SU-DHL-6 (cell line): ENCODE measurements at regions not wholly inside any gene's neighbourhood (a gene's known extent, or its start where the extent isn't known, plus 50 kb on each side); places are given as distances from the start of the nearest gene placed in this dataset.

ENCODE experiments used
- H2AFZ ChIP-seq: fragments of 200-600 bp; sonication (generic); 2 replicates; pipeline ENCODE4 v1.6.1; 2014; ENCODE audit warnings: low read depth, mild to moderate bottlenecking, moderate library complexity, mixed read lengths, antibody characterized with exemption, low read length; ENCODE audit not compliant: severe bottlenecking
- H3F3A ChIP-seq: fragments of 200-600 bp; shearing (Covaris generic); 2 replicates; pipeline ENCODE4 v1.6.0; 2016; ENCODE audit warnings: antibody characterized with exemption, mild to moderate bottlenecking; ENCODE audit not compliant: insufficient read depth
- H3K27ac ChIP-seq: fragments of 200-600 bp; sonication (generic); 2 replicates; pipeline ENCODE4 v1.5.1; 2016; ENCODE audit warnings: low read depth, mild to moderate bottlenecking, low read length, moderate library complexity, mixed read lengths
- H3K27me3 ChIP-seq: fragments of 200-600 bp; sonication (generic), shearing (Covaris generic); 2 replicates; pipeline ENCODE4 v1.6.0; 2014; ENCODE audit warnings: mild to moderate bottlenecking, low read length
- H3K36me3 ChIP-seq: fragments of 200-600 bp; sonication (generic); 2 replicates; pipeline ENCODE4 v1.6.1; 2014; ENCODE audit warnings: mild to moderate bottlenecking, low read length, mixed read lengths
- H3K4me2 ChIP-seq: fragments of 300-600, 200-600 bp; shearing (Covaris generic), sonication (generic); 2 replicates; pipeline ENCODE4 v1.6.0; 2014; ENCODE audit warnings: low read length, low read depth, mild to moderate bottlenecking; ENCODE audit not compliant: poor library complexity, severe bottlenecking
- H3K4me3 ChIP-seq: fragments of 200-600 bp; sonication (generic); 2 replicates; pipeline ENCODE4 v1.5.1; 2014; ENCODE audit warnings: antibody characterized with exemption, low read length, mild to moderate bottlenecking, mixed read lengths; ENCODE audit not compliant: insufficient read depth, poor library complexity, severe bottlenecking
- H3K79me2 ChIP-seq: fragments of 200-600 bp; sonication (generic); 2 replicates; pipeline ENCODE4 v1.6.1; 2014; ENCODE audit warnings: mild to moderate bottlenecking, low read length, moderate library complexity; ENCODE audit not compliant: insufficient read depth
- H3K9ac ChIP-seq: fragments of 200-600 bp; sonication (generic); 2 replicates; pipeline ENCODE4 v1.7.0; 2014; ENCODE audit warnings: mild to moderate bottlenecking, low read length
- H3K9me2 ChIP-seq: fragments of 200-600 bp; sonication (generic); replicated peaks from 2 replicates; pipeline ENCODE4 v1.6.1; 2014; ENCODE audit warnings: low read length; ENCODE audit not compliant: insufficient read depth
- H3K9me3 ChIP-seq: fragments of 200-600 bp; sonication (generic); 2 replicates; pipeline ENCODE4 v1.6.1; 2014; ENCODE audit warnings: low read length, mixed read lengths; ENCODE audit not compliant: insufficient read depth
- H4K20me1 ChIP-seq: fragments of 200-600 bp; sonication (generic); 2 replicates; pipeline ENCODE4 v1.6.1; 2014; ENCODE audit warnings: low read depth, mild to moderate bottlenecking, antibody characterized with exemption, low read length, moderate library complexity, mixed read lengths
- EZH2phosphoT487 ChIP-seq: fragments of 200-600 bp; sonication (generic), shearing (Covaris generic); conservative IDR thresholded peaks from 2 replicates; pipeline ENCODE4 v1.6.1; 2018; ENCODE audit warnings: mild to moderate bottlenecking, antibody characterized with exemption, low read length, moderate library complexity, mixed read lengths
- TF ChIP-seq, protein P1 (sequence below): fragments of 200-600 bp; sonication (generic); IDR thresholded peaks from one replicate; pipeline ENCODE4 v1.5.1; 2017; ENCODE audit warnings: antibody characterized with exemption, mild to moderate bottlenecking, low read length, moderate library complexity; ENCODE audit not compliant: insufficient read depth, poor library complexity, severe bottlenecking

DNA sequence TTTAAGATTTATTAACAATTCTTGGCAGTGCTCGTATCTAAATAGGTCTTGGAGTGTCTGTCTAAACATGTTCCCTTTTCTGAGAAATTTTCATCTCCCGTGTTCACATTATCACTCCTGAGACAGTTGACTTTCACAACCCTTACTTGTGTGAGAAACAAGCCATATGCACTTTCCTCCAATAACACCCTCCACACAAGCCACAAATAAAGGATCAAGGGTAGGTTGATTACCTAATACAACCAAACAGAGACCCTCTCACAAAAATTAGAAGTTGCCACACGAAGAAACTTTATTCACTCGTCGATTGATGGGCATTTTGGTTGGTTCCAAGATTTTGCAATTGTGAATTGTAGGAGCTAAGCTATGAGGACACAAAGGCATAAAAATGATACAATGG, 763.9 kb downstream of the TRAM1L1 start:
- Histone ChIP-seq H3F3A (no peaks in the 10 kb centered on the region), H3K4me3 (no peak overlapping the region), H4K20me1 (no peaks in the 10 kb centered on the region), H3K27ac (no peak overlapping the region), H2AFZ (no peak overlapping the region), H3K27me3 (no peaks in the 10 kb centered on the region), H3K4me2 (no peak overlapping the region), H3K79me2 (no peaks in the 10 kb centered on the region), H3K9ac (no peak overlapping the region), H3K9me3 (no peaks in the 10 kb centered on the region), H3K9me2 (no peaks in the 10 kb centered on the region), H3K36me3 (no peaks in the 10 kb centered on the region)
- no peak for TF ChIP-seq EZH2phosphoT487

DNA sequence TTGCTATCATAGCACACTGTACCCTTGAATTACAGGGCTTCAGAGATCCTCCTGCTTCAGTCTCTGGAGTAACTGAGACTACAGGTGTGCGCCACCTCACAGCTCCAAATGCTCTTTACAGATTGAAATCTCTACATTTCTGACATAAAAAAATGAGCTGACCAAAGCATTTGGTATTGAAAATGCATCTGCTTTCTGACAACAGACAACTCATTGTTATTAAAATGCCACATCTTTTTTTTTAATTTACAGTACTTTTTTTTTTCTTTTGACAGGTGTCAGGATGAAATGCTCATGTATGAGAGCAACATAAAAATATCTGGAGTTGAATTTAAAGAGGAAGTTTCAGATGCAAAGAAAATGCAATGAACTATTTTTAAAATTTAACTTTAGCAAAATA, 764.5 kb downstream of the TRAM1L1 start:
- no peak overlapping the region for H3K4me2 ChIP-seq
- no peak overlapping the region for H2AFZ ChIP-seq
- no peak overlapping the region for H3K9ac ChIP-seq
- no peaks in the 10 kb centered on the region for H4K20me1 ChIP-seq
- no peak overlapping the region for H3K27ac ChIP-seq
- no peaks in the 10 kb centered on the region for H3F3A ChIP-seq
- H3K9me2 ChIP-seq, result no peaks in the 10 kb centered on the region
- TF ChIP-seq, protein P1, sequence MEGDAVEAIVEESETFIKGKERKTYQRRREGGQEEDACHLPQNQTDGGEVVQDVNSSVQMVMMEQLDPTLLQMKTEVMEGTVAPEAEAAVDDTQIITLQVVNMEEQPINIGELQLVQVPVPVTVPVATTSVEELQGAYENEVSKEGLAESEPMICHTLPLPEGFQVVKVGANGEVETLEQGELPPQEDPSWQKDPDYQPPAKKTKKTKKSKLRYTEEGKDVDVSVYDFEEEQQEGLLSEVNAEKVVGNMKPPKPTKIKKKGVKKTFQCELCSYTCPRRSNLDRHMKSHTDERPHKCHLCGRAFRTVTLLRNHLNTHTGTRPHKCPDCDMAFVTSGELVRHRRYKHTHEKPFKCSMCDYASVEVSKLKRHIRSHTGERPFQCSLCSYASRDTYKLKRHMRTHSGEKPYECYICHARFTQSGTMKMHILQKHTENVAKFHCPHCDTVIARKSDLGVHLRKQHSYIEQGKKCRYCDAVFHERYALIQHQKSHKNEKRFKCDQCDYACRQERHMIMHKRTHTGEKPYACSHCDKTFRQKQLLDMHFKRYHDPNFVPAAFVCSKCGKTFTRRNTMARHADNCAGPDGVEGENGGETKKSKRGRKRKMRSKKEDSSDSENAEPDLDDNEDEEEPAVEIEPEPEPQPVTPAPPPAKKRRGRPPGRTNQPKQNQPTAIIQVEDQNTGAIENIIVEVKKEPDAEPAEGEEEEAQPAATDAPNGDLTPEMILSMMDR, result no peak
- no peak for TF ChIP-seq EZH2phosphoT487
- no peaks in the 10 kb centered on the region for H3K27me3 ChIP-seq
- no peaks in the 10 kb centered on the region for H3K36me3 ChIP-seq
- no peaks in the 10 kb centered on the region for H3K9me3 ChIP-seq
- no peak overlapping the region for H3K4me3 ChIP-seq
- no peaks in the 10 kb centered on the region for H3K79me2 ChIP-seq

DNA sequence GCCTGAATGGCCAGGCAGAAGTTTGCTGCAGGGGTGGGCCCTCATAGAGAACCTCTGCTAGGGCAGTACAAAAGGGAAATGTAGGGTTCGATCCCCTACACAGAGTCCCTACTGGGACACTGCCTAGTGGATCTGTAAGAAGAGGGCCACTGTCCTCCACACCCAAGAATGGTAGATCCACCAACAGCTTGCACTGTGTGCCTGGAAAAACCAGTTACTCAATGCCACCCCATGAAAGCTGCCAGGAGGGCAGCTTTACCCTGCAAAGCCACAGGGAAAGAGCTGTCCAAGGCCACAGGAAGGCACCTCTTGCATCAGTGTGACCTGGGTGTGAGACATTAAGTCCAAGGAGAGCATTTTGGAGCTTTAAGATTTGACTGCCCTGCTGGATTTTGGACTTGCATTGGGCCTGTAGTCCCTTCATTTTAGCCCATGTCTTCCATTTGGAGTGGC, 781.6 kb downstream of the TRAM1L1 start:
- Histone ChIP-seq H3K9ac (no peak overlapping the region), H4K20me1 (no peaks in the 10 kb centered on the region)

DNA sequence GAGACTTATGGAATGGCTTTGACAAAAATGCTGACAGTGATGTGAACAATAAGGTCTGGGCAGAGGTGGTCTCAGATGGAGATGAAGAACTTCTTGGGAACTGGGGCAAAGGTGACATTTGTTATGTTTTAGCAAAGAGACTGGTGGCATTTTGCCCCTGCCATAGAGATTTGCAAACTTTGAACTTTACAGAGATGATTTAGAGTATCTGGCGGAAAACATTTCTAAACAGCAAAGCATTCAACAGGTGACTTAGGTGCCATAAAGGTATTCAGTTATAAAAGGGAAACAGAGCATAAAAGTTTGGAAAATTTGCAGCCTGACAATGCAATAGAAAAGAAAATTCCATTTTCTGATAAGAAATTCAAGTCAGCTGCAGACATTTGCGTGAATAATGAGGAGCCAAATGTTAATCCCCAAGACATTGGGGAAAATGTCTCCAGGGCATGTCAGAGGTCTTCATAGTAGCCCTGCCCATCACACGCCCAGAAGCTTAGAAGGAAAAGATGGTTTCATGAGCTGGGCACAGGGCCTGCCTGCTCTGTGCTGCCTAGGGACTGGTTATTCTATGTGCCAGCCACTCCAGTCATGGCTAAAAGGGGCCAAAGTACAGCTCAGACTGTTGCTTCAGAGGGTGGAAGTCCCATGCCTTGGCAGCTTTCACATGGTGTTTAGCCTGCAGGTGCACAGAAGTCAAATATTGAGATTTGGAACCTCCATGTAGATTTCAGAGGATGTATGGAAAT, 782.2 kb downstream of the TRAM1L1 start:
- no peaks in the 10 kb centered on the region for H3K79me2 ChIP-seq
- H3K4me2 ChIP-seq, result no peak overlapping the region
- H3K27me3 ChIP-seq, result no peaks in the 10 kb centered on the region
- H4K20me1 ChIP-seq, result no peaks in the 10 kb centered on the region
- no peaks in the 10 kb centered on the region for H3F3A ChIP-seq
- no peak overlapping the region for H2AFZ ChIP-seq
- H3K9ac ChIP-seq, result no peak overlapping the region
- no peaks in the 10 kb centered on the region for H3K9me2 ChIP-seq
- no peak for TF ChIP-seq EZH2phosphoT487
- TF ChIP-seq, protein P1, result no peak
- H3K9me3 ChIP-seq, result no peaks in the 10 kb centered on the region
- no peak overlapping the region for H3K4me3 ChIP-seq
- no peaks in the 10 kb centered on the region for H3K36me3 ChIP-seq
- H3K27ac ChIP-seq, result no peak overlapping the region

More for the DNA sequence above, 781.6 kb downstream of the TRAM1L1 start:
- Histone ChIP-seq H3K27me3 (no peaks in the 10 kb centered on the region), H3K36me3 (no peaks in the 10 kb centered on the region), H3K9me2 (no peaks in the 10 kb centered on the region), H2AFZ (no peak overlapping the region), H3K4me2 (no peak overlapping the region), H3K79me2 (no peaks in the 10 kb centered on the region), H3K4me3 (no peak overlapping the region), H3K9me3 (no peaks in the 10 kb centered on the region), H3F3A (no peaks in the 10 kb centered on the region), H3K27ac (no peak overlapping the region)
- no peak for TF ChIP-seq EZH2phosphoT487
- TF ChIP-seq, protein P1, result no peak
